HG02759 (cell line): ENCODE measurements at regions not wholly inside any gene's neighbourhood (a gene's known extent, or its start where the extent isn't known, plus 50 kb on each side); places are given as distances from the start of the nearest gene placed in this dataset.
A peak's percentile ranks its signal among the peaks of the same experiment; 100 is the strongest.

Source experiments
- ATAC-seq: cut with Tn5 transposase; IDR thresholded peaks from one replicate; pipeline ENCODE4 v1.9.1; 2021; ENCODE audit warnings: mild to moderate bottlenecking, moderate library complexity; ENCODE audit not compliant: unreplicated experiment

DNA sequence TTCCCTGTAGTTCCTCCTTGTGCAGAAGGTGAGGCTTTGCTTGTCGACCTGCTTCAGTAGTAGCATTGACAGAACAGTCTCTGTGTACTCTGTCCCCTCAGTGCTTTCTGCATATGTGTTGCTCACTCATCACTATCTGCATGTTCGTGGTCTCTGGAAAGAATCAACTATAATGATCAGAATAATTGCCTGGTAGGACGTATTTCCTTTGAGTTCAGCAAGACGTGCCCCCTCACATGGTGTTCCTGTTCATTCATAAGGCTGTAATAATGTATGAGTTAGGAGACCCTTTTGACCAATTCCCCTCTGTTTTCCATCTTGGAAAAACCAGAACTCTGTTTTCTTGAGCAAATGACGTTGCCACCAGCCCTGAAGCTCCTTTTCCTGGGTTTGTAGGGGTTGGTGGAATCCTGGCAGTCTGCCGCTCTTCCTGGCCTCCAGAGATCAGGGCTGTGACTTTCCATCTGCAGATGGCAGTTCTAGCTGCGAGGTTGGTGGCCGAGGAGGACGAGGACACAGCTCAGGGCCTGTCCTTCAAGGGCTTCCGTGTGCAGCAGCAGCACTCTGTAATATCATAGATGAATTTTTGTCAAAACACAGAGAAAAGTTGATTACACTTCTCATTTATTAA, 61.9 kb downstream of the EXOSC2 start:
- no peak for ATAC-seq

DNA sequence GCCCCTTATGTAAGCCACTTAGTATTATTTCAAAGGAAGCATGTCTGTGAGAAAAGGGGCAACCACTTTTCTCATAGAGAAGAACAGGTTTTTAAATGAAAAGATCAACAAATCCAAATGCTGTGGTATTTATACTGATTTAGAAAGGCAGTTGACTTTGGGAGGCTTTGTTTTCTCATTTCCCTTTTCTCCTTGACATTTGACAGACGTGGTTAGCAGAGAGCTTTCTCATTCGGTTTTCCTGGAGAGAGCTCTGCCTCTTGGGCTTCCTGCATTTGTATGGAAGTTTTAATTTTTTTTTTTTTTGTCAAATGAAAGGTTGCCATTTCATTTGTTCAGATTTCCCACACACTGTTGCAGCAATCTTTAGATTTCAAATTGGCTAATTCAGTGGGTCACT, 62.5 kb downstream of the EXOSC2 start:
- no peak for ATAC-seq

DNA sequence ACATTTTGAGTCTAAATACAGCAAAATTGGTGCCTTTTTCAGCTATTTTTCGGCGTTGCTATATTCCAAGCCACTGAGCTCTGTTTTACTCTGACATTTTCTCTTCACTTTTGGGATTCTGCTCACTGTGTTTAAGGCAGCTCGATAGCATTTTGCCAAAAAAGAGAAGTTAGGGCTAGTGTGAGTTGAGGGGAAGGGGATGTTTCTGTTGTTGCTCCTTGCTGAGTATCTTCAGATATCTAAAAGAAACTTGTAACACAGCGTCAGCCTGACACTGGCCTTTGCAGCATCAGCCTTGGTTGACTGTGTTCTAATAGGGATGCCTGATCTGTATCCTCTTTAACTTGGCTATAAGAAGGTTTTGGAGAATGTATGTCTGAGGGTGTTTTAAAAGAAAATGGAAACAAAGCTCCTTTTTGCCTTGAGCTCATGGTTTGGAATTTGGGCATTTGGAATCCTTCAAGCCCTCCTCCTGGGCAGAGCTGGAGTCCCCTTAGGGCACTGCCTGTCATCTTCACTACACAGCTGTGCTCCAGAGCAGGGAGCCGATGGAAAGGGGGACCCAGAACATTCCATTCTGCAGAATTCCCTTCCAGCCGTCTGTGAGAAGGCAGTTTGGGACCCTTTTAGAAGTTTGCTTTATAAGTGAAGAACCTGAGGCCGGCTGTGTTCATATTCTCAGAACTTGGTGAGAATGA, 63.0 kb downstream of the EXOSC2 start:
- ATAC-seq, result no peak

DNA sequence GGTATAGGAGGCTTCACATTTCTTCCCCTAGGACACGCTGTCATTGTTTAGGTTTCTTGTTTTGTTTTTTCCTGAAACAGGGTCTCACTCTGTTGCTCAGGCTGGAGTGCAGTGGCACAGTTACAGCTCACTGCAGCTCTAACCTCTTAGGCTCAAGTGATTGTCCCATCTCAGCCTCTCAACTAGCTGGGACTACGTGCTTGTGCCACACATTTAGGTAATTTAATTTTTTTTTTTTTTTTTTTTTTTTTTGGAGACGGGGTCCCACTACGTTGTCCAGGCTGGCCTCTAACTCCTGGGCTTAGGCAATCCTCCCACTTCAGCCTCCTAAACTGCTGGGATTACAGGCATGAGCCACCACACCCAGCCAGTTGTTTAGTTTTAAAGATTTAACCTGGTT, 66.2 kb downstream of the EXOSC2 start:
- no peak for ATAC-seq

DNA sequence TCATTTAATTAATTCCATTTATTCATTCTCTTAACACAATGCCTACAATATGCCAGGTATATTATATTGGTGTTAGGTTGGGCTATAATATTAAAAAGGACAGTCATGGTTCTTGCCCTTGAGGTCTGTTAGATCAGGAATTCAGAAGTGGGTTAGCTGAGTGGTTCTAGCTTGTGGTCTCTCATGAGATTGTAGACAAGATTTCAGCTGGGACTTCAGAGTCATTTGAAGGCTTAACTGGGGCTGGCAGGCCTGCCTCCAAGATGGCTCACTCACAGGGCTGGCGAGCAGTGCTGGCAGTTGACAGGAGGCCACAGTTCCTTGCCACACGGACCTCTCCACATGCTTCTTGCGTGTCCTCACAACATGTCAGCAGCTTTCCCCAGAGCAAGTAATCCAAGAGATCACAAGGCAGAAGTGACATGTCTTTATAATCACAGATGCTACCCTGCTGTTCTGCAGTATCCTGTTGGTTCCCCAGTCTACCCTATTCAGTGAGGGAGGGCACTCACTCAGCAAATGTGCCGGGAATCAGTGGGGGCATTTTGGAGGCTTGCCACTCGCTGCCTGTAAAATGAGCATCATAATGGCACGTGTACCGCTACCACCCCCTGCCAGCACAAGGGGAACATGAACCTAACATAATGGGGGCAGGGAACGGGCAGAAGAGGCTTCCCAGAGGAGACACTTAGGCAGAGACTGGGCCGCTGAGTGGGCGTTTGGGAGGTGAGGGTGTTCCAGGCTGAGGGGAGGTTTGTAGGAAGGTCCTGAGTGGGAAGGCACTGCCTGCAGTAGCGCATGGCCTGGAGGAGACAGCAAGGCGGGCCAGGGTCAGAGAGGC, 70.0 kb downstream of the EXOSC2 start:
- no peak for ATAC-seq

DNA sequence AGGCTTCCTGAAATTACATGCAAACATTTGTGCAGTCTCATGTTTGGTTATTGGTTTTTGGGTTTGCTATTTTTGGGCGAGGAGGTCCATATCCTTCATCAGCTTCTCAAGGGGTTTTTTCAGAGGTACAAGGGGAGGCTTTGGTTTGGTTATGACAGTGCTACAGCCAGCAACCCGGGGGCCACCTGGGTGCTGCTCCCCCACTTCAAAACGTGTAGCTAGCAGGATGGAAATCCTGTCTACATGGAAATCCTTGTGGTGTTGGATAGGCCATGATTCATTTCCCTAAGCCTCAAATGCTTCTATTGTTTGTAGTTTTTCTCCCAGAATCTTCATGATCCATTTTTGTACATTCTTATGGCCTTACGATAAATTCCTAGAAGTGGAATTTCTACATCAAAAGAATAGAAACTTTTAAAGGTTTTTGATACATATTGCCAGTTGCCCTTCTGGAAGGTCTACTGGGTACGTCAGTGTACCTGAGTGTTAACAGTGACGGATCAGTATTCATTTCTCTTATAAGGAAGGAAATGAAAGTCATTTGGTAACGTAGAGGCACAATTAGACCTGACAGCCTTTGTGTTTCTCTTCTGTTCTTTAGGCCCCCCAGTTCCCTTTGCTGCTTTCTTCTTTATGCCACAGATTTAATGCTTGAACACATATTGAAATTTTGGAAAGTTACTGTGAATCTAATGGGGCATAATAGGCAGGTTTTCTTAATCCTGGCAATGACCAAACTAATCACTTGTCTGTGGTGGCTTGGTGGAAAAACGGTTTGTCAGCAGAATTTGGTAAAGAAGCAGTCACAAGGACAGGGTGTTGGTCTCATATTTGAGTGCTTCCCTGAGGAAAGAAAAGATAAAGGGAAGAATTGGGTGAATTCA, 69.7 kb upstream of the ABL1 start:
- peak; percentile 62 for ATAC-seq

DNA sequence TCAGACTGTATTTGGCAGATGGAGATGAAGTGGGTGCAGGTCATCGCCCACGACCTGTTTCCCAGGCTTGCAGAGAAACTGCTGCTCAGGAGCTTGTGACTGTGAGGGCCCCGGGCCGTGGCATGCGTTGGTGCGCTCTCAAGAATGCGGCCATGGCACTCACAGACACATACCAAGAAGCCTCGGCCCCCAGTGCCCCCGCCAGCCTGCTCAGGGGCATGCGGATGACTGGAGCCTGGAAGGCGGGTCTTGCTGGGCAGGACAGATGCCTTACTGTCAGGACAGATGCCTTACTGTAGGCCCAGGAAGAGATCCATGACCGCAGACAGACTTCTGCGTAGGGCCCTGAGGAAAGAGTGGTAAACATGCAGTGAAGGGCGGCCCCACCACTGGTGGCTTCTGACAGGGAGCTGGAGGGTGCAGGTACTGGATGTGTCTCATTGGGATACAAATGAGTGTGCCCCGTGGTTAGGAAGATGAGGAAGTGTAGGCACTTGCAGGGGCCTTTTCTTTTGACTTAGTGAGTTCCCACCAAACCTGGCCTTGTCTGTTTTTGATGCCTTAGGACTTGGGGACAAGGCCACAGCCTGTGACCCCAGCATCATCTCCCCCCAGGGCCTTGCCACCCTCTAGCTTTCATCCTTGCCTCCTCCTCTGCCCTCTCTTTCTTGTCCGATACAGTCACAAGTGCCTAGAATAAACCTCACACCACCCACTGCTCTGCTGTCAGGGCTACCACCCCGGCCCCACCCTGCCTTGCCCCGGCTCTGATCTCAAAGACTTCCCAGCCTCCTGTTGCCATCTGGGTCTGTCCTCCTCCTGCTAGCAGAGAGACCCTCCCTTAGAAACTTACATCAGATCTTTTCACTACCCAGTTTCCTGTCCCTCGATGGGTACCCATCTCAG, 68.8 kb upstream of the ABL1 start:
- no peak for ATAC-seq

DNA sequence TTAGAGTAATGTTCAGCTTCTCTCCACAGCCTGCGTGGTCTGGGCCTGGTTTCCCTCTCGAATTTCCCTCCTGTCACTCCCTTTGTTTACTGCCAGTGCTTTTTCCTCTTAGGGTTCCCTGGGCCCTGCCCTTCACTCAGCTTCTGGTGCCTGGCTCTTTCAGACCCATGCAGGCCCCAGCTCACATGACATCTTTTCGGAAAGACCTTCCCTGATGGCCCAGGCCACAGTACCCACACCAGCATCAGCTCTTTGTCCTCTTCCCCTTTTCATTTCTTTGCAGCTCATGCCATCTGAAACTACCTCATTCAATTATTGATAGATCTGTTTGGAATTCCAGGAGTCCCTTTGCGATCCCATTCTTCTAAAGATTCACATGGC, 68.1 kb upstream of the ABL1 start:
- ATAC-seq, result no peak

DNA sequence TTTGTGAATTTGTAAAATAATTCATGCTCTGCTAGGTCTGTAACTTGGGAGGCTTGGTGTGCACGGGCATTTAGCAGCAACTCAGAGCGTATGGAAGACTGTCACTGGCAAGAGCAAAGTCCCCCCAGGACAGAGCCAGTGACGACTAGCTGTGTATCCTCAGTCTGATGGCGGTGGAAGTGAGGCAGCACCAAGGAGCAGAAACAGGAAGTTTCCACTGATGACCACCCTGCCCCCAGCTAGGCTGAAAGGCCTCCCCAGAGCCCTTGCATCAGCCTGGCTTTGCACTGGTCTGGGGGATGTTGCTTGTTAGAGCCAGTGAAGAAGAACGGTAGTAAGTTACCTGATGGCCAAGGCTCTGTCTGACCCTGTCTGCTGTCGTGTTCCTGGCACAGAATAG, 66.8 kb upstream of the ABL1 start:
- no peak for ATAC-seq

DNA sequence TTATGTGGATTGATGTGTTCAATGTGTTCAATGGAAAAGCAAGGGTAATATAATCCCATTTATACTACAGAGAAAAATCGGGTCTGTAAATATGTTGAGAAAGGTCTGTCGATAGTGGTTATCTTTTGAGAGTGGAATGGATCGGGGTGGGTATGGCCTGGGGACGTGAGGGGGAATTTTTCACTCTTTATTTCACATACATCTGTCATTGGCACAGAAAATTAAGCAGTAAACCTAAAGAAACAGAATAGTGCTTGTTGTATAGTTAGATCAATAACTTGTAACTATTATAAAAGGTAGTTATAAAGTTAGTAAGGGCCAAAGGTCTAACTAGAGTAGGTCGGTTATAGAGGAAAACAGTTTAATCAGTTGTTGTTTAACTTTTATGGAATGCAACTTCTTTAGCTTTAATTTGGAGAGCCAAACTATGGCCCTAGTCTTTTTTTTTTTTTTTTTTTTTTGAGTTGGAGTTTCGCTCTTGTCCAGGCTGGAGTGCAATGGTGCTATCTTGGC, 66.1 kb upstream of the ABL1 start:
- no peak for ATAC-seq

DNA sequence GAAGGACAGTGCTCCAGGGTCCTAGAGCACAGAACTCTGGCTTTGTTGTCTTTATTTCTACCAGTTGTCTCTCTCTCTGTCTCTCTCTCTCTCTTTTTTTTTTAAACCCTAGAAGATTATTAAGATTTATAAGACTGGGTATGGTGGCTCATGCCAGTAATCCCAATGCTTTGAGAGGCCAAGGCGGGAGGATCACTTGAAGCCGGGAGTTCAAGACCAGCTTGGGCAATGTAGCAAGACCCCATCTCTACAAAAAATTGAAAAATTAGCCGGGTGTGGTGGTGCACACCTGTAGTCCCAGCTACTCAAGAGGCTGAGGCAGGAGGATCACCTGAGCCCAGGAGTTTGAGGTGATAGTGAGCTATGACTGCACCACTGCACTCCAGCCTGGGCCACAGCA, 65.0 kb upstream of the ABL1 start:
- no peak for ATAC-seq

DNA sequence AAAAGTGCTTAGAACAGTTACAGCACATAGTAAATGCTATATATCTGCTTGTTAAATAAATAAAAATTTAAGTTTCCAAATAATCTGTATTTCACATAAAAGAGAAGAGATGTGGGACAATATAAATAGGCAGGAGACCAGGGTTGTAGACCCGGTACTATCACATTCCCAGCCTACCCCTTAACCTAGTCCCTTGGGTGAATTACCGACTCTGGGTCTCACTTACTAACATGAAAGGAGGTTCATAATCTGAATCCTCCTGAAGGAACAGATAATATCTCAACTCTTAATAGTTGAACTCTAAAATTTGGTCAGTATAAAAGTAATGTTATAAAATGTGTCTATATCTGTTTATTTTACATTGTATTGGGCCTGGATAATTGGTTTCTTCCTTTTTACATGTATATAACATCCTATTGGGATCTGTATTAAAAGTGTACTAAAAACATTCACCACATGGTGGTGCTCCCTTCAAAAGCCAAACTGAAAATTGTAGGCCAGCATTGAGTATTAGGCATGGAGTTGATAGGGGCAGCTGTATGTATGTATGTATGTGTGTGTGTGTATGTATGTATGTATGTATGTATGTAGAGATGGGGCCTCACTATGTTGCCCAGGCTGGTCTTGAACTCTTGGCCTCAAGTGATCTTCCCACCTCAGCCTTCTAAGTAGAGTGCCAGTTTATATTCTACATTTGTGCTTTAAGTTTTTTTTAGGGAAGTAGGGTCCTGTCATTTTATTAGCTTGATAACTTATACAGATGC, 64.2 kb upstream of the ABL1 start:
- ATAC-seq, result no peak

DNA sequence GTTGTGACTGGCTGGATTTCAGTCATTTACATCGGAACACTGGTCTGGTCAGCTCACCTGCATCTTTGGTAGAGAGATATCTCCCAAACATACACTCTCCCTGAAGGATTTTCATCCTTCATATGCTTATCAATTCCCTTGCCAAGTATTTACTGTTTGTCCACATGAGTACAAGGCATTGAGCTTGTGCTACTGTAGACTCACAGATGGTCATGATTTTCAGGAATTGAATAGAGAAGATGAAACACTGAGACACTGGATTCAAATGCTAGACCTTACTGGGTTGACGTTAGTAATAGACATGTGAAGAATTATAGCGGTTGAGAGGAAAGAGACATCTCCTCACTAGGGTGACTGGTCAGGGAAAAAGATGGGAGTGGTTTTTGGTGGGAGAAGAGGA, 62.9 kb upstream of the ABL1 start:
- ATAC-seq, result no peak

DNA sequence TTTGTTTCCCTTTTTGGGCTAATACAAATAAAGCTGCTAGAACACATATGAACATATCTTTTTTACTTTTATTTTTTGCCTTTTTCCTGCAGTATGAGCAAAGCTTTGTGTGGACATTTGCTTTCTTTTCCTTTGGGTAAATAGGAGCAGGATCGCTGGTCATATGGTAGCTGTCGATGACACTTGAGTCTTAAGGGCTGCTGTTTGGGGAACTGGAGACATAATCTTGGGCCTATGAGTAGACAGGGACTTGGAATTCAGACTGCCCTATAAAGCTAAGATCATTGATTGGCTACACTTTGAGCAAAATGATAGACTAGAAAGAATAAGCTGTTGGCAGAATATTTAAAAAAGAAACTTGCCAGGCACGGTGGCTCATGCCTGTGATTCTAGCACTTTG, 60.9 kb upstream of the ABL1 start:
- no peak for ATAC-seq

DNA sequence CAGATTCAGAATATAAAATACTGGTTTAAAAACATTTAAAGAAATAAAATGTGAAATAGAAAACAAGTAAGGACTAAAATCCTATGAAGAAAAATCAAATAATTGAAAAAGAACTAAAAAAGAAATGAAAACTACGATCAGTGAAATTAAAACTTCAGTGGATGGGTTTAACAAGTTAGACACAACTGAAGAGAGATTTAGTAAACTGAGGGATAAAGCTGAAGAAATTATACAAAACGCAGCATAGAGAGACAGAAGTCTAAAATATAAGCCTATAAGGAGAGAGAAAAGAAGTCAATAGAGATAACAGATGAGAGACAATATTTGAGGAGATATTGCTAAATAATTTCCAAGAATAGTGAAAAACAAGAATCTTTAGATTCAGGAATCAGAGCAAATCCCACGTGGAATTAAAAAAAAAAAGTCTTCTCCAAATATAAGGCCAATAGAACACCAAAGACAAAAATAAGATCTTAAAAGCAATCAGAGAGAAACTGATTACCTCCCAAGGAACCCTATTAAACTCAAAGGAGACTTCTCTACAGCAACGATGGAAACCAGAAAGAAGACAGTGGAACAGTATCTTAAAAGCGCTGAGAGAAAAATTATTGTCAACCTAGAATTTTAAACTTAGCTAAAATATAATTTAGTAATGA, 59.6 kb upstream of the ABL1 start:
- no peak for ATAC-seq

DNA sequence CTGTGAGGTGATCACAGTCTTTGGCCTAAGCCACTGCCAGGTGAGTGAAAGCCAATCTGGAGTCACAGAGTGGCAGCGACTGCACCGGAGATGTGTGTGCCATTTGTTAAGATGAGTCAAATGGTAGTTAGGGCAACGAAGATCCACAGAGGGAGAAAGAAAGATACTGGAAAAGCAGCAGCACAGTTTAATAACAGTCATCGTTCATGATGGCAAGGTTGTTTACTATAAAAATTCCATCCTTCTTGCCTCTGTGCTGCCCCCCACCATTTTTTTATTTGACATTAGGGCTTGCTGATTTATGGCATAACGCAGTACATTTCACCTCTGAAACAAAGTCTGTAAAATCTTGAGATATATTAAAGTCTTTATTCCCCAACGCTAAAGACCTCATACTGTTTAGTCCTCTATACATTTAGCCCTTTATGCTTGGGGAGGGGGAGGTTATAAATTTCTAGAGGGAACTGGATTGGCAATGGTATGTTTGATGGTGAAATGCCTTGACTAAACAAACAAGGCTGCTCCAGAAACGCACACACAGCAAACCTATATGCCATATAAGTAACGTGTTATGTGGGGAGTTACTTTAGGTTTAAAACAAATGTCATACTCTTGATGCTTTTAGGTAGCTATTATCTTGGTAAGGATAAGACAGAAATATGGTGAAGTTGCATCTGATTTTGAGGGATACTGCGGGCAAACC, 55.8 kb upstream of the ABL1 start:
- no peak for ATAC-seq

DNA sequence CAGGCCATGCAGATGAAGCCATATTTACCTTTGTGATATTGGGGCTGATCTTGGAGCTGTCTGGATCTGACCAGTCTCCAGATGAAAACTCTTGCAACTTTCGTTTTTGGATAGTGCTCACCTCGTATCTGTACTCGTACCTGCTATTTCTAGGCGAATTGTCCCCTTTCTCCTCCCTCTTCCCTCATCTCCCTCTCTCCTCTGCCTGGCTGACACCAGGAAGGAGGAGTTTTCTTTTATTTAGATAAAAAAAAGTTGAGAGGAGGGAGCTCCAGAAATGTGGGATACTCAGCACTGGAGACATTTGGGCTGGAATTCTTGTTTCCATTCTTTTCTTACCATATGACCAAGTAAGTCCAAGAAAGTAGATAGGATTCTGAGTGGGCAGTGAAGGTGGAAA, 54.6 kb upstream of the ABL1 start:
- no peak for ATAC-seq

DNA sequence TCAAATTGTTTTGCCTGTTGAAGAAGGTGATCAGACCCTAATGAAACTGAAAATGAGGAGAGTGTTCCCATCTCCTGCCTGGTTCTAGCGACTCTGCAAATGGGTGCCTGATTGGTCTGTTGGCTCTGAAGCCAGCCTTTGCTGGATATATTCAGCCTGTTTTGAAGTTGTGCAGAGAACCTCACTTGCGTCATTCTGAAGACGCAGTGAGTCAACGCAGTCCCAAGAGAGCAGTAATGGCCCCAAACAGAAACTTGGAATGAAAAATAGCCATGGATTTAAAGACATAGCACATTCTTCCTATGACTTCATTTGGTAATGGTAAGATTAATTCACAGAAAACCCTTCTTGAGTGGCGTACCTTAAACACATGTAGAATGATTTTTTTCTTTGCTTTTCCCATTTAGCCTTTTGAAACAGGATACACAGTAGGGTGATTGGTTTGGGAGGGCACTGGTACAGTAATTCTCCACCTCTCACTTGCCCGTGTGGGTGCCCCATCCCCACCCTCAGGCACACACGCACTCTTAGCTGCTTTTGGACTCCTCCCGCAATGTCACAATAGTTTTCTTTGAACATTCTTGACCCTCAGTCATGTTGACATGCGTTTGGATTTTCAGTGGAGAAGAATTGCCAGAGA, 54.1 kb upstream of the ABL1 start:
- no peak for ATAC-seq
